ENCODE measurements at regions not wholly inside any gene's neighbourhood (a gene's known extent, or its start where the extent isn't known, plus 50 kb on each side); places are given as distances from the start of the nearest gene placed in this dataset.

DNA sequence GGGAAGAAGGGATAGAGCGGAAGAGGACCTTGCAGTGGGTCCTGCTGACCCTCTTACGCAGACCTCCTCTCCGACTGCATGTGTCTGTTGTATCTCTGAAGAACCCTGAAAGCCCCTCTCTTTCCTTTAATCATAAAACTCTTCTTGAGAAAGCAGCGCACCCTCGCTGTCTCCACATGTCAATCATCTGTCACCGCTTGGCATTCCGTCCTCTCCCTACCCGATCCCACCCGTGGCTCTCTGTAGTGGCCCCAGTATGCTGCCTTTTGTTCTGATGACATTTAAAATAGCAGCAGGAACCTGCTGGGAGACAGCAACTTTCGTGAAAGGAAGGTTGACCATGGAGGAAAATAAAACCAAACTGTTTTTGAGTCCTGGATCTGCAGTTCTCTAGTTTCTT lies 582.9 kb upstream of the SALL3 start:
- ChIA-PET CTCF (ENCODE audit: low intra/inter-chr PET ratio, low total read pairs) (no interaction called here), POLR2A (no interaction called here)
- 57% methylated on average over 10 of the region's 10 CpGs for WGBS (ENCODE audit: low lambda C conversion rate)
- FAIRE-seq (no peak), ATAC-seq (no peak), DNase-seq (ENCODE audit: low spot score) (no peak)
- in situ Hi-C loops (cut with HindIII; ENCODE audit: extremely low pct_ligation_motif_present, low pct_unique_long_range_greater_than_20kb) = no loop called here
- H3K4me3 ChIP-seq (replicated peaks in 1 of 3; ENCODE audit: insufficient read depth in 1 of 3, low read depth in 2 of 3, low read length in 3 of 3) = no peak overlapping the region
- peaks cover 2 to 25% of the 10 kb centered on the region in 2 experiments; a peak in 3 of 5 replicates for H3K27me3 ChIP-seq (ENCODE audit: control insufficient read depth in 1 of 2, insufficient read depth in 2 of 2, low read length in 2 of 2)
- no peaks in the 10 kb centered on the region for H3K36me3 ChIP-seq (replicated peaks in 1 of 2; ENCODE audit: control insufficient read depth in 1 of 2, insufficient read depth in 2 of 2, low read length in 2 of 2)
- H3K4me2 ChIP-seq (ENCODE audit: low read depth, low read length) = no peak overlapping the region
- H3K79me2 ChIP-seq (ENCODE audit: insufficient read depth, low read length) = no peaks in the 10 kb centered on the region
- no peak overlapping the region for H2AFZ ChIP-seq (ENCODE audit: low read length)
- no TSS peak for BruUV-seq (replicated peaks)
- H3K9ac ChIP-seq (ENCODE audit: insufficient read depth, low read depth, low read length) = no peak overlapping the region
- TF ChIP-seq CBX1 (IDR thresholded peaks at IDR 0.05; ENCODE audit: low read depth) = no peak
- TF ChIP-seq ZNF629 (CRISPR knock-in tag; conservative IDR thresholded peaks at IDR 0.05) = no peak
- no peak for TF ChIP-seq ZNF747 (CRISPR knock-in tag; IDR thresholded peaks at IDR 0.05; ENCODE audit: borderline replicate concordance)
- TF ChIP-seq, protein P1, sequence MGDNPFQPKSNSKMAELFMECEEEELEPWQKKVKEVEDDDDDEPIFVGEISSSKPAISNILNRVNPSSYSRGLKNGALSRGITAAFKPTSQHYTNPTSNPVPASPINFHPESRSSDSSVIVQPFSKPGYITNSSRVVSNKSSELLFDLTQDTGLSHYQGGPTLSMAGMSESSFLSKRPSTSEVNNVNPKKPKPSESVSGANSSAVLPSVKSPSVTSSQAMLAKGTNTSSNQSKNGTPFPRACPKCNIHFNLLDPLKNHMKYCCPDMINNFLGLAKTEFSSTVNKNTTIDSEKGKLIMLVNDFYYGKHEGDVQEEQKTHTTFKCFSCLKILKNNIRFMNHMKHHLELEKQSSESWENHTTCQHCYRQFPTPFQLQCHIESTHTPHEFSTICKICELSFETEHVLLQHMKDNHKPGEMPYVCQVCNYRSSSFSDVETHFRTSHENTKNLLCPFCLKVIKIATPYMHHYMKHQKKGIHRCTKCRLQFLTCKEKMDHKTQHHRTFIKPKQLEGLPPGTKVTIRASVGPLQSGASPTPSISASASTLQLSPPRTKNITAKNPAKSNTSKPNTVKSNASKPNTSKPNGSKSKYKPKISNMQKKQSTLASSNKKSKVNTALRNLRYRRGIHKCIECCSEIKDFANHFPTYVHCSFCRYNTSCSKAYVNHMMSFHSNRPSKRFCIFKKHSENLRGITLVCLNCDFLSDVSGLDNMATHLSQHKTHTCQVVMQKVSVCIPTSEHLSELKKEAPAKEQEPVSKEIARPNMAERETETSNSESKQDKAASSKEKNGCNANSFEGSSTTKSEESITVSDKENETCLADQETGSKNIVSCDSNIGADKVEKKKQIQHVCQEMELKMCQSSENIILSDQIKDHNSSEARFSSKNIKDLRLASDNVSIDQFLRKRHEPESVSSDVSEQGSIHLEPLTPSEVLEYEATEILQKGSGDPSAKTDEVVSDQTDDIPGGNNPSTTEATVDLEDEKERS (CRISPR knock-in tag; IDR thresholded peaks at IDR 0.05) = no peak
- TF ChIP-seq, protein P2, sequence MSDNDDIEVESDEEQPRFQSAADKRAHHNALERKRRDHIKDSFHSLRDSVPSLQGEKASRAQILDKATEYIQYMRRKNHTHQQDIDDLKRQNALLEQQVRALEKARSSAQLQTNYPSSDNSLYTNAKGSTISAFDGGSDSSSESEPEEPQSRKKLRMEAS (IDR thresholded peaks at IDR 0.05) = no peak
- TF ChIP-seq FOSL2 (CRISPR knock-in tag; IDR thresholded peaks at IDR 0.05) = no peak
- no peak for TF ChIP-seq ZNF326 (CRISPR knock-in tag; IDR thresholded peaks at IDR 0.05; ENCODE audit: borderline replicate concordance)
- no peak for TF ChIP-seq HOXA7 (CRISPR knock-in tag; IDR thresholded peaks at IDR 0.05)
- TF ChIP-seq, protein P3, sequence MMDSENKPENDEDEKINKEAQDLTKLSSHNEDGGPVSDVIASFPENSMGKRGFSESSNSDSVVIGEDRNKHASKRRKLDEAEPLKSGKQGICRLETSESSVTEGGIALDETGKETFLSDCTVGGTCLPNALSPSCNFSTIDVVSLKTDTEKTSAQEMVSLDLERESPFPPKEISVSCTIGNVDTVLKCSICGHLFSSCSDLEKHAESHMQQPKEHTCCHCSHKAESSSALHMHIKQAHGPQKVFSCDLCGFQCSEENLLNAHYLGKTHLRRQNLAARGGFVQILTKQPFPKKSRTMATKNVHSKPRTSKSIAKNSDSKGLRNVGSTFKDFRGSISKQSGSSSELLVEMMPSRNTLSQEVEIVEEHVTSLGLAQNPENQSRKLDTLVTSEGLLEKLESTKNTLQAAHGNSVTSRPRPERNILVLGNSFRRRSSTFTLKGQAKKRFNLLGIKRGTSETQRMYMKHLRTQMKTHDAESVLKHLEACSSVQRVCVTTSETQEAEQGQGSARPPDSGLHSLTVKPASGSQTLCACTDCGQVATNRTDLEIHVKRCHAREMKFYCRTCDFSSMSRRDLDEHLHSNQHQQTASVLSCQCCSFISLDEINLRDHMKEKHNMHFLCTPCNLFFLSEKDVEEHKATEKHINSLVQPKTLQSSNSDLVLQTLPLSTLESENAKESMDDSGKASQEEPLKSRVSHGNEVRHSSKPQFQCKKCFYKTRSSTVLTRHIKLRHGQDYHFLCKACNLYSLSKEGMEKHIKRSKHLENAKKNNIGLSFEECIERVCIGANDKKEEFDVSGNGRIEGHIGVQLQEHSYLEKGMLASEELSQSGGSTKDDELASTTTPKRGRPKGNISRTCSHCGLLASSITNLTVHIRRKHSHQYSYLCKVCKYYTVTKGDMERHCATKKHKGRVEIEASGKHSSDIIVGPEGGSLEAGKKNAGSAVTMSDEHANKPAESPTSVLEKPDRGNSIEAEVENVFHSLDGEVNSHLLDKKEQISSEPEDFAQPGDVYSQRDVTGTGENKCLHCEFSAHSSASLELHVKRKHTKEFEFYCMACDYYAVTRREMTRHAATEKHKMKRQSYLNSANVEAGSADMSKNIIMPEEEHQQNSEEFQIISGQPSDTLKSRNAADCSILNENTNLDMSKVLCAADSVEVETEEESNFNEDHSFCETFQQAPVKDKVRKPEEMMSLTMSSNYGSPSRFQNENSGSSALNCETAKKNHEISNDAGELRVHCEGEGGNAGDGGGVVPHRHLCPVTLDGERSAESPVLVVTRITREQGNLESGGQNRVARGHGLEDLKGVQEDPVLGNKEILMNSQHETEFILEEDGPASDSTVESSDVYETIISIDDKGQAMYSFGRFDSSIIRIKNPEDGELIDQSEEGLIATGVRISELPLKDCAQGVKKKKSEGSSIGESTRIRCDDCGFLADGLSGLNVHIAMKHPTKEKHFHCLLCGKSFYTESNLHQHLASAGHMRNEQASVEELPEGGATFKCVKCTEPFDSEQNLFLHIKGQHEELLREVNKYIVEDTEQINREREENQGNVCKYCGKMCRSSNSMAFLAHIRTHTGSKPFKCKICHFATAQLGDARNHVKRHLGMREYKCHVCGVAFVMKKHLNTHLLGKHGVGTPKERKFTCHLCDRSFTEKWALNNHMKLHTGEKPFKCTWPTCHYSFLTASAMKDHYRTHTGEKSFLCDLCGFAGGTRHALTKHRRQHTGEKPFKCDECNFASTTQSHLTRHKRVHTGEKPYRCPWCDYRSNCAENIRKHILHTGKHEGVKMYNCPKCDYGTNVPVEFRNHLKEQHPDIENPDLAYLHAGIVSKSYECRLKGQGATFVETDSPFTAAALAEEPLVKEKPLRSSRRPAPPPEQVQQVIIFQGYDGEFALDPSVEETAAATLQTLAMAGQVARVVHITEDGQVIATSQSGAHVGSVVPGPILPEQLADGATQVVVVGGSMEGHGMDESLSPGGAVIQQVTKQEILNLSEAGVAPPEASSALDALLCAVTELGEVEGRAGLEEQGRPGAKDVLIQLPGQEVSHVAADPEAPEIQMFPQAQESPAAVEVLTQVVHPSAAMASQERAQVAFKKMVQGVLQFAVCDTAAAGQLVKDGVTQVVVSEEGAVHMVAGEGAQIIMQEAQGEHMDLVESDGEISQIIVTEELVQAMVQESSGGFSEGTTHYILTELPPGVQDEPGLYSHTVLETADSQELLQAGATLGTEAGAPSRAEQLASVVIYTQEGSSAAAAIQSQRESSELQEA (CRISPR knock-in tag; IDR thresholded peaks at IDR 0.05; ENCODE audit: not compliant biosample characterization) = no peak
- TF ChIP-seq SALL1 (CRISPR knock-in tag; IDR thresholded peaks at IDR 0.05) = no peak
- TF ChIP-seq, protein P4, sequence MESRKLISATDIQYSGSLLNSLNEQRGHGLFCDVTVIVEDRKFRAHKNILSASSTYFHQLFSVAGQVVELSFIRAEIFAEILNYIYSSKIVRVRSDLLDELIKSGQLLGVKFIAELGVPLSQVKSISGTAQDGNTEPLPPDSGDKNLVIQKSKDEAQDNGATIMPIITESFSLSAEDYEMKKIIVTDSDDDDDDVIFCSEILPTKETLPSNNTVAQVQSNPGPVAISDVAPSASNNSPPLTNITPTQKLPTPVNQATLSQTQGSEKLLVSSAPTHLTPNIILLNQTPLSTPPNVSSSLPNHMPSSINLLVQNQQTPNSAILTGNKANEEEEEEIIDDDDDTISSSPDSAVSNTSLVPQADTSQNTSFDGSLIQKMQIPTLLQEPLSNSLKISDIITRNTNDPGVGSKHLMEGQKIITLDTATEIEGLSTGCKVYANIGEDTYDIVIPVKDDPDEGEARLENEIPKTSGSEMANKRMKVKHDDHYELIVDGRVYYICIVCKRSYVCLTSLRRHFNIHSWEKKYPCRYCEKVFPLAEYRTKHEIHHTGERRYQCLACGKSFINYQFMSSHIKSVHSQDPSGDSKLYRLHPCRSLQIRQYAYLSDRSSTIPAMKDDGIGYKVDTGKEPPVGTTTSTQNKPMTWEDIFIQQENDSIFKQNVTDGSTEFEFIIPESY (CRISPR knock-in tag; IDR thresholded peaks at IDR 0.05) = no peak
- TF ChIP-seq ZNF331 (CRISPR knock-in tag; IDR thresholded peaks at IDR 0.05) = no peak
- H3K4me1 ChIP-seq (ENCODE audit: insufficient read depth, low read length) = no peaks in the 10 kb centered on the region
- H4K20me1 ChIP-seq (ENCODE audit: insufficient read depth, low read length) = no peaks in the 10 kb centered on the region
- no peak overlapping the region for H3K27ac ChIP-seq (ENCODE audit: extremely low read length, insufficient read depth, low read length)
- no peaks in the 10 kb centered on the region for H3K9me3 ChIP-seq (ENCODE audit: low read length)
- intact Hi-C loops (cut with micrococcal nuclease; ENCODE audit: unreplicated experiment) = no loop called here

Data from HepG2 (cell line).